Retinal pigment epithelial cell (primary cell): ENCODE measurements at regions not wholly inside any gene's neighbourhood (a gene's known extent, or its start where the extent isn't known, plus 50 kb on each side); places are given as distances from the start of the nearest gene placed in this dataset.
"Not testable (repeated sequence)": the region's sequence is repeated elsewhere in the genome, so short reads cannot be mapped to it uniquely, and the experiment has no call there.

Experiments
- DNase-seq: peaks from one replicate; pipeline ENCODE4 v3.0.0-alpha.2; 2010; ENCODE audit warnings: low read depth
- H3K4me3 ChIP-seq: 2 replicates; pipeline ENCODE4 v1.5.1; 2011; ENCODE audit warnings: mild to moderate bottlenecking, low read length, control low read depth, moderate library complexity
- CTCF ChIP-seq: conservative IDR thresholded peaks from 2 replicates; pipeline ENCODE4 v1.5.1; 2011; ENCODE audit warnings: low read depth, low read length, control low read depth, inconsistent platforms

- no peak for DNase-seq
These were observed 198.8 kb downstream of the CTTN start for GRCh38 chr11:70597006-70597555.

GRCh38 chr11:70597751-70598625 is 199.7 kb downstream of the CTTN start:
- DNase-seq: no peak
- no peak overlapping the region for H3K4me3 ChIP-seq
- TF ChIP-seq CTCF: no peak

More at GRCh38 chr11:70597006-70597555, 198.8 kb downstream of the CTTN start:
- TF ChIP-seq CTCF: no peak
- H3K4me3 ChIP-seq: no peak overlapping the region

- H3K4me3 ChIP-seq, DNase-seq: not testable (repeated sequence)
These were observed 202.6 kb downstream of the CTTN start for GRCh38 chr11:70600911-70601415.

- TF ChIP-seq CTCF: no peak
- H3K4me3 ChIP-seq: no peak overlapping the region
- DNase-seq: no peak
These were observed 203.7 kb downstream of the CTTN start for GRCh38 chr11:70601861-70602538.

- no peak overlapping the region for H3K4me3 ChIP-seq
- no peak for TF ChIP-seq CTCF
- DNase-seq: no peak
These were observed 204.9 kb downstream of the CTTN start for GRCh38 chr11:70603114-70603755.

GRCh38 chr11:70603756-70604211 is 205.5 kb downstream of the CTTN start:
- no peak overlapping the region for H3K4me3 ChIP-seq
- no peak for DNase-seq
- no peak for TF ChIP-seq CTCF

- H3K4me3 ChIP-seq: no peak overlapping the region
- DNase-seq: no peak
- TF ChIP-seq CTCF: no peak
These were observed 205.9 kb downstream of the CTTN start for GRCh38 chr11:70604221-70604620.
